CD4-positive, alpha-beta memory T cell (primary cell): ENCODE measurements at regions not wholly inside any gene's neighbourhood (a gene's known extent, or its start where the extent isn't known, plus 50 kb on each side); places are given as distances from the start of the nearest gene placed in this dataset.

ENCODE experiments used
- CTCF ChIA-PET: fragments of 350-600 bp; sonication (Branson Sonifier 250); formaldehyde crosslinking; loops from one replicate; lab custom pipeline; 2021; ENCODE audit warnings: inconsistent platforms; ENCODE audit not compliant: partially characterized antibody; lab: Charles Lee
- POLR2A ChIA-PET: fragments of 350-600 bp; sonication (Branson Sonifier 250); formaldehyde crosslinking; loops from one replicate; lab custom pipeline; 2021; ENCODE audit not compliant: partially characterized antibody; lab: Charles Lee
- DNase-seq, 5 donors: peaks; one replicate each; pipeline versions ENCODE4 v3.0.0 to v3.0.0-alpha.2; 2020 to 2022; ENCODE audit warnings: mixed read lengths in 1 of 5
- H3K27ac ChIP-seq: one replicate; pipeline ENCODE4 v1.7.0; 2013; ENCODE audit warnings: low read depth, low read length
- H3K27me3 ChIP-seq: 2 replicates; pipeline ENCODE4 v1.7.0; 2013; ENCODE audit warnings: mild to moderate bottlenecking, low read length, moderate library complexity; ENCODE audit not compliant: insufficient read depth
- H3K36me3 ChIP-seq: 2 replicates; pipeline ENCODE4 v1.7.0; 2013; ENCODE audit warnings: mild to moderate bottlenecking, low read length, moderate library complexity; ENCODE audit not compliant: insufficient read depth
- H3K4me1 ChIP-seq: 2 replicates; pipeline ENCODE4 v1.7.0; 2013; ENCODE audit warnings: mild to moderate bottlenecking, low read length, moderate library complexity; ENCODE audit not compliant: insufficient read depth
- H3K4me3 ChIP-seq, 2 donors: one replicate each; pipeline ENCODE4 v1.7.0; 2013; ENCODE audit warnings: low read length in 2 of 2, mild to moderate bottlenecking in 1 of 2
- H3K9me3 ChIP-seq, 2 donors: one replicate each; pipeline ENCODE4 v1.7.0; 2013; ENCODE audit warnings: low read length in 2 of 2, control low read depth in 1 of 2; ENCODE audit not compliant: control insufficient read depth in 1 of 2
- H3K27ac Mint-ChIP-seq, 7 donors: one replicate each; pipeline ENCODE4 v1.8.0; 2020 to 2021; ENCODE audit warnings: mixed read lengths in 7 of 7, mild to moderate bottlenecking in 6 of 7, inconsistent platforms in 3 of 7, moderate library complexity in 3 of 7
- H3K27me3 Mint-ChIP-seq, 2 donors: one replicate each; pipeline ENCODE4 v1.8.0; 2020 to 2021; ENCODE audit warnings: mixed read lengths in 2 of 2
- H3K36me3 Mint-ChIP-seq, 2 donors: one replicate each; pipeline ENCODE4 v1.8.0; 2020 to 2021; ENCODE audit warnings: mixed read lengths in 2 of 2, inconsistent platforms in 1 of 2, mild to moderate bottlenecking in 1 of 2
- H3K4me1 Mint-ChIP-seq, 4 donors: one replicate each; pipeline ENCODE4 v1.8.0; 2020 to 2021; ENCODE audit warnings: mixed read lengths in 4 of 4, mild to moderate bottlenecking in 1 of 4
- H3K4me3 Mint-ChIP-seq, 8 donors: one replicate each; pipeline ENCODE4 v1.8.0; 2020 to 2021; ENCODE audit warnings: mixed read lengths in 8 of 8, mild to moderate bottlenecking in 7 of 8, moderate library complexity in 6 of 8, inconsistent platforms in 3 of 8
- H3K9me3 Mint-ChIP-seq, 8 donors: one replicate each; pipeline ENCODE4 v1.8.0; 2020 to 2021; ENCODE audit warnings: mixed read lengths in 8 of 8, mild to moderate bottlenecking in 5 of 8, inconsistent platforms in 3 of 8, moderate library complexity in 1 of 8
- intact Hi-C: fragments of 100-400 bp; cut with micrococcal nuclease; formaldehyde crosslinking; loops from one replicate; pipeline ENCODE4 v1.15.1; 2023

DNA sequence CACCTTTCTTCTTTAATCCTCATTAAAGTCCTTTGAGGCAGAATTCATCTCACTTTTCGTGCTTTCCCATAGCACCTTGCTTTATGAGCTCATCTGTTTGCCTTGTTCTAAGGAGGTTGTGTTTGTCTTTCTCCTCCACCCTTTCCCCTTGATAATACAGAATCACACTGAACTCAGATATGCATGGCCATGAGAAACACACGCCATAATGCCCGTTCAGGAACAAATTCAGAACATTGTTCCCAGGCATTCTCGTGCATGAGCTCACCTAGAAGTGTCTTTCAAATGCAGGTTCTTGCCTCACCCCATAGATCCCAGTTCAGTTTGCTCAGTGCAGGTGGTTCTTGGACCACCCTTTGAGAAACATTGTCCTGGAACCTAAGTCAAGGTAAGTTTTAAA, 71.1 kb downstream of the TMEM114 start:
- Mint-ChIP-seq H3K36me3 (no peaks in the 10 kb centered on the region), H3K9me3 (peaks cover 0 to 2% (median 0%) of the 10 kb centered on the region in 8 donors), H3K27me3 (peaks cover 3 to 9% of the 10 kb centered on the region in 2 donors), H3K4me3 (no peak overlapping the region), H3K4me1 (no peaks in the 10 kb centered on the region), H3K27ac (no peak overlapping the region)
- no peaks in the 10 kb centered on the region for H3K27me3 ChIP-seq
- no peak overlapping the region for H3K27ac ChIP-seq
- no peaks in the 10 kb centered on the region for H3K9me3 ChIP-seq
- no peaks in the 10 kb centered on the region for H3K36me3 ChIP-seq
- CTCF ChIA-PET = no interaction called here
- no peaks in the 10 kb centered on the region for H3K4me1 ChIP-seq
- intact Hi-C loops = no loop called here
- no peak for DNase-seq
- POLR2A ChIA-PET = no interaction called here
- H3K4me3 ChIP-seq = no peak overlapping the region

DNA sequence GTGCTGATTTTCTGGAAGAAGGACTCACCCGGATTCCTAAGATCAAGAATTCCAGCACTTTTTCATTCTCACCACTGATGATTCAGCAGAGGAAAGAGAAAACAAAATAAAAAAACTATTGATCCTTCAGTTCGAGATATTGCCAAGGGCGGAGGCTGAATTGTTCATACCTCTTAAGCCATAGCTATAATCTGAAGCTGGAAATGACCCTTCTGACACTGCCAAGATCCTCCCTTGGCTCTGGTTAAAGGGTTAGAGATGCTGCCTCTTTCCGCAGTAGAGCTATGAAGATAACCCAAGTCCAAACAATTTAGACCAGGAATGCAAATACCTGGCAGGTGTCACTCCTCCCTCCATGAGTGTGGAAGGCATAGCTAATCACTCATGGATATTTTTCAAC, 73.0 kb downstream of the TMEM114 start:
- POLR2A ChIA-PET = no interaction called here
- Mint-ChIP-seq H3K4me3 (no peak overlapping the region), H3K36me3 (no peaks in the 10 kb centered on the region), H3K27ac (no peak overlapping the region), H3K9me3 (peaks cover 0 to 6% (median 0%) of the 10 kb centered on the region in 8 donors), H3K4me1 (no peaks in the 10 kb centered on the region), H3K27me3 (peaks cover 0 to 9% of the 10 kb centered on the region in 2 donors)
- Histone ChIP-seq H3K9me3 (no peaks in the 10 kb centered on the region), H3K4me3 (no peak overlapping the region), H3K4me1 (no peaks in the 10 kb centered on the region), H3K27me3 (no peaks in the 10 kb centered on the region), H3K27ac (no peak overlapping the region), H3K36me3 (no peaks in the 10 kb centered on the region)
- DNase-seq = no peak
- intact Hi-C loops = no loop called here
- CTCF ChIA-PET = no interaction called here

GRCh38 chr16:8516471-8516870, 73.8 kb downstream of the TMEM114 start:
- Mint-ChIP-seq H3K36me3 (no peaks in the 10 kb centered on the region), H3K4me1 (no peaks in the 10 kb centered on the region), H3K9me3 (peaks cover 0 to 6% (median under 1%) of the 10 kb centered on the region in 8 donors), H3K27me3 (peaks cover 0 to 10% of the 10 kb centered on the region in 2 donors), H3K27ac (no peak overlapping the region), H3K4me3 (no peak overlapping the region)
- POLR2A ChIA-PET = no interaction called here
- H3K4me1 ChIP-seq = no peaks in the 10 kb centered on the region
- CTCF ChIA-PET = no interaction called here
- H3K9me3 ChIP-seq = no peaks in the 10 kb centered on the region
- intact Hi-C loops = no loop called here
- no peak overlapping the region for H3K27ac ChIP-seq
- H3K27me3 ChIP-seq = no peaks in the 10 kb centered on the region
- no peak for DNase-seq
- H3K36me3 ChIP-seq = no peaks in the 10 kb centered on the region
- H3K4me3 ChIP-seq = no peak overlapping the region

- POLR2A ChIA-PET = no interaction called here
- H3K9me3 ChIP-seq = no peaks in the 10 kb centered on the region
- CTCF ChIA-PET = no interaction called here
- no peaks in the 10 kb centered on the region for H3K36me3 ChIP-seq
- Mint-ChIP-seq H3K27ac (no peak overlapping the region), H3K27me3 (peaks cover 0 to 8% of the 10 kb centered on the region in 2 donors), H3K4me1 (no peaks in the 10 kb centered on the region), H3K4me3 (no peak overlapping the region), H3K9me3 (peaks cover 0 to 6% (median under 1%) of the 10 kb centered on the region in 8 donors), H3K36me3 (no peaks in the 10 kb centered on the region)
- no peaks in the 10 kb centered on the region for H3K27me3 ChIP-seq
- intact Hi-C loops = no loop called here
- no peak for DNase-seq
- no peak overlapping the region for H3K4me3 ChIP-seq
- no peak overlapping the region for H3K27ac ChIP-seq
- H3K4me1 ChIP-seq = no peaks in the 10 kb centered on the region
Observed at GRCh38 chr16:8512941-8513624, 77.2 kb downstream of the TMEM114 start.

DNA sequence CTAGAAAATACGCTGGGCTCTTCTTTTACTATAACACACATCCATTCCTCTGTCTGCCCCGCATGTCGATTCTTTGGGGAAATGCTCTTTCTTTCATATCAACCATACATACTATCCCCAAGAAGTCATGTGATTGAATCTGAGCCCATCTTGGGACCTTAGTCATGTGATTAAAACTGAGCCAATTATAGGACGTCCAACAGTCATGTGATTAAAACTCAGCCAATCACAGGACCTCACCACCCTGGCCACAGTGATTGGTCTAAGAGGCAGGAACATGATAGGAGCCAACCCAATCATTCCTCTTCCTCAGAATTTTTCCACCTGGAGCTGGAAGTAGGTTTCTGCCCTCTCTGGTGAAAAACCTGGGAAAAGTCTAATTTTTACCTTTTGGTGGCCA, 78.8 kb downstream of the TMEM114 start:
- no peaks in the 10 kb centered on the region for H3K36me3 Mint-ChIP-seq
- no peaks in the 10 kb centered on the region for H3K4me1 ChIP-seq
- no peaks in the 10 kb centered on the region for H3K36me3 ChIP-seq
- no peaks in the 10 kb centered on the region for H3K4me1 Mint-ChIP-seq
- no peak overlapping the region for H3K27ac ChIP-seq
- H3K4me3 Mint-ChIP-seq = no peak overlapping the region
- intact Hi-C loops = no loop called here
- H3K9me3 Mint-ChIP-seq = peaks cover 0 to 6% (median under 1%) of the 10 kb centered on the region in 8 donors
- peaks cover under 1 to 9% of the 10 kb centered on the region in 2 donors for H3K27me3 Mint-ChIP-seq
- CTCF ChIA-PET = no interaction called here
- no peaks in the 10 kb centered on the region for H3K9me3 ChIP-seq
- no peak overlapping the region for H3K4me3 ChIP-seq
- no peak for DNase-seq
- no peak overlapping the region for H3K27ac Mint-ChIP-seq
- H3K27me3 ChIP-seq = no peaks in the 10 kb centered on the region
- POLR2A ChIA-PET = no interaction called here

GRCh38 chr16:8510160-8510559, 80.2 kb downstream of the TMEM114 start:
- H3K27ac ChIP-seq = no peak overlapping the region
- intact Hi-C loops = no loop called here
- ChIA-PET CTCF (no interaction called here), POLR2A (no interaction called here)
- H3K4me1 ChIP-seq = no peaks in the 10 kb centered on the region
- Mint-ChIP-seq H3K4me3 (no peak overlapping the region), H3K36me3 (no peaks in the 10 kb centered on the region), H3K9me3 (peaks cover 0 to 6% (median under 1%) of the 10 kb centered on the region in 8 donors), H3K27me3 (peaks cover 6 to 13% of the 10 kb centered on the region in 2 donors), H3K27ac (no peak overlapping the region), H3K4me1 (no peaks in the 10 kb centered on the region)
- no peak overlapping the region for H3K4me3 ChIP-seq
- no peaks in the 10 kb centered on the region for H3K36me3 ChIP-seq
- DNase-seq = no peak
- H3K9me3 ChIP-seq = no peaks in the 10 kb centered on the region
- no peaks in the 10 kb centered on the region for H3K27me3 ChIP-seq

DNA sequence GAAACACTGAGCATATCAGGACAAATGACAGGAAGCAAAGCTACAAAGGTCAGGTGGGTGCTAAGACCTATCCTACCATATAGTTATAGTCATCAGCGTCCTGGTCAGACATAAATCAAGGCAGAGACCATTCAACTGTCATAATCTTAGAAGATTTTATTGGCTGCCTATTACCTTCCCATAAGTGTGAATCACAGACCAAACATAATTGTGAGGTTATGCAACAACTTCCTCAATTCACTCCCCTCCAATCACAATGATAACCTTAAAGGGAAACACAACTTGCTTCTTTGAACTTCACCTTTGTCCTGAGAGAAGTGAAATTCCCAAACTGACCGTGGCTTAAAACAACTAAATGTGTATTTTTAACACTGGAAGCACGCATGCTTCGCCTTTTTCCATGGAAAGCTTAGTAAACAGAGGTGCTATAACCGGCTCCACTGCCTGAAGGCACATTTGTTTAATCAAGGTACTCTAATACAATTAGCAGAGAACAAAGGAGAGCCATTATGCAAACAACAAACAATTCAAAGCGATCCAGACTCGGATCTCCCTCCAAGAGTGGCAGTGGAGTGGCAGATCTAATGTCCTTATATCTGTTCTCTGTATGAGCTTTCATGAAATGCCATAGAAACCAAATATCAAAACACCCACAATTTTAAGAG, 84.9 kb downstream of the TMEM114 start:
- no peaks in the 10 kb centered on the region for H3K27me3 ChIP-seq
- intact Hi-C loops = no loop called here

More for the DNA sequence above, 84.9 kb downstream of the TMEM114 start:
- H3K27me3 Mint-ChIP-seq = peaks cover 6 to 10% of the 10 kb centered on the region in 2 donors
- no peak overlapping the region for H3K27ac ChIP-seq
- no peaks in the 10 kb centered on the region for H3K4me1 ChIP-seq
- no peak overlapping the region for H3K4me3 ChIP-seq
- no peak overlapping the region for H3K4me3 Mint-ChIP-seq
- no peaks in the 10 kb centered on the region for H3K9me3 ChIP-seq
- H3K9me3 Mint-ChIP-seq = peaks cover 0 to 5% (median 2%) of the 10 kb centered on the region in 8 donors
- no peak for DNase-seq
- no peaks in the 10 kb centered on the region for H3K36me3 Mint-ChIP-seq
- no peaks in the 10 kb centered on the region for H3K36me3 ChIP-seq
- no peaks in the 10 kb centered on the region for H3K4me1 Mint-ChIP-seq
- CTCF ChIA-PET = no interaction called here
- no peak overlapping the region for H3K27ac Mint-ChIP-seq
- POLR2A ChIA-PET = no interaction called here
